GM15510 (cell line): ENCODE measurements at regions not wholly inside any gene's neighbourhood (a gene's known extent, or its start where the extent isn't known, plus 50 kb on each side); places are given as distances from the start of the nearest gene placed in this dataset.

ENCODE experiments used
- POLR2A ChIP-seq: IDR thresholded peaks from 3 replicates; pipeline ENCODE4 v1.6.1; 2011; ENCODE audit warnings: borderline replicate concordance; ENCODE audit not compliant: insufficient read length; ENCODE audit errors: extremely low read depth

DNA sequence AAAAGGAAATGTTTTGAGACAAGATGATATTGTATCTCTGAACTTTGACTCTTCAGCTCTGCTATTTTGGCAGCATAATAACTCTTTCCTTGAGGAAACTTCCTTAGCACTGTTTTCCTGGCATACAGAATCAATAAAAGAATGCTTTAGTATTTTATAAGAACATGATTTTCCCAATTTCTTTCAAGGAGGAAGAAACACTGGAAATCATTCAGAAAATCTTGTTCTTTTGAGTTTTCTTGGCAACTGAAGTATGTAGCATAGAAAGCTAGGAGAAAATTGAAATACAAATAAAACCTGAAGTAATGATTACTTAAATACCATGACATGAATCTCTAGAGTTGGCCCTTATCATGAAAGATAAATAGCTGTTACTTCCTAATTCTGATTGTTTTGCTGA lies 461.4 kb upstream of the ZNF608 start:
- no peak for TF ChIP-seq POLR2A

- TF ChIP-seq POLR2A = no peak
Observed at GRCh38 chr5:125209650-125210049, 463.2 kb upstream of the ZNF608 start.

DNA sequence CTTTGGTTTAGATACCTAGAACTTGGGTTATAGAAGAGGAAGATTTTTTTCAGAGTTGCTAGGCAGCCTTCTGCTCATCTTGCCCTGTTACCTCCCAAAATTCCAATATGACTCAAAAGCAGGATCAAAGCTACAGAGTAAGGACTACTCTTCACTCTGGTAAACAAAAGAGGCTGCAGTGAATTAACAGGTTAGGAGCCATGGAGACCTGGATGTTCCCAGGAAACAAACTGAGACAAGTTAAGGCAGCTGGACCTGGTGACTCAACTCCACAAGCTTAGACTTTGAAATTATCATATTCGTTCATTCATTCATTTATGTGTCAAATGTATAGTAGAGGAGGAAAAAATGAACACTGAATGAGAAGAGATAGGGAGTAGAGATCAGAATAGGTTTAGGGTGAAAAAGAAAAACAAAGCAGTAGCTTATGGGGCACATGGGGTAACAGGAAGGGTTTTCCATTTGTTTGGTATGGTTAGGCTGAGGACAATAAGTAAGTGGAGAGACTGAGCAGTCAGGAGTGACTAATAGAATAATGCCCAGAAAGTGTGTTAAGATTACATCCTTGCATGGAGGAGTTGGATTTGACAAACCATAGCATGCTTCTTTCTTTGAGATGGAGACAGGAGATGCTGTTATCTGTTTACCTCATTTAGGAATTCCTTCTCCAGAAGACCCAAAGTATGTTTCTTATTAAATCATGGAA lies 464.0 kb upstream of the ZNF608 start:
- no peak for TF ChIP-seq POLR2A

GRCh38 chr5:125214080-125214479 lies 467.6 kb upstream of the ZNF608 start:
- no peak for TF ChIP-seq POLR2A

- no peak for TF ChIP-seq POLR2A
Observed at GRCh38 chr5:125215593-125215992, 469.2 kb upstream of the ZNF608 start.

DNA sequence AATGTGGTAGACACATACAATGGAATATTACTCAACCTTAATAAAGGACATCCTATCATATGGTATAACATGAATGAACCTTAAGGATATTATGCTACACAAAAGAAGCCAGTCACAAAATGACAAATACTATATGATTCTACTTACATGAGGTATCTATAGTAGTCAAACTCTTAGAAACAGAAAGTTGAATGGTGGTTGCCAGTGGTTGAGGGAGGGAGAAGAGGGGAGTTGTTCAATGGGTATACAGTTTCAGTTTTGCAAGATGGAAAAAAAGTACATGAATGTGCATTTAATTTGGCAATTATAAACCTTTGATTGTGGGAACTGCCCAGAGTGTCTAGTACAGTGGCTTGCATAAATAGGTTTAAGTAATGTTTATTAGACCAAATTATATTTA lies 473.3 kb upstream of the ZNF608 start:
- TF ChIP-seq POLR2A = no peak

GRCh38 chr5:125220284-125220683 lies 473.8 kb upstream of the ZNF608 start:
- TF ChIP-seq POLR2A = no peak

DNA sequence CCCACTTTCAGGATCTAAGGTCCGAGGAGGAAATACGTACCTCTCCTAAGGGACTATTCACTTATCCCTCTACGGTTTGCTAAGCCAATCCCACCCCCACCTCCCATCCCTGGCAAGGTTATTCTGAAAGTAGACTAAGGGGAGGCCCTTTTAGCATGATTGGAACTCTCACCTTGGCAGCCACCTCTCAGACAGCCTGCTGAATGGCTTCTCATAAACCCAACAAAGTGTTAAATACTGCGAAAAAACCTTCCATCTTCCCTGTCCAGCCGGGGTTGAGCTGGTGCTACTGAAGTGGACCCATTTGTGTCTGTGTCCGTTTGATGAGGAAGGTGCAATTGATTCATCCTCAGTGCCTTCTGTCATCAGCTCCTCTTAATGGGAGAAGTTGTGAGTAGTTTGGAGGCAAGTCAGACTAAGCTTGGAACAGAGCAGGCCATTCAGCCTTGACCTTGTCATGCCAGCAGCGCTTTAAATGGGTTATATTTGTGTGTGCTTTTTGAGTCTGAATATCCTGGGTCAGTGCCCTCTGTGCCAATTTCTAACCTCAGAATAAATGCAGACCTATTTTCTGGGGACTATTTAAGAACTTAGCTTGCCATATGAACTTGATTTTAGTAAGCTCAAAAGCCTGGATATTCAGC lies 476.3 kb upstream of the ZNF608 start:
- TF ChIP-seq POLR2A = no peak

DNA sequence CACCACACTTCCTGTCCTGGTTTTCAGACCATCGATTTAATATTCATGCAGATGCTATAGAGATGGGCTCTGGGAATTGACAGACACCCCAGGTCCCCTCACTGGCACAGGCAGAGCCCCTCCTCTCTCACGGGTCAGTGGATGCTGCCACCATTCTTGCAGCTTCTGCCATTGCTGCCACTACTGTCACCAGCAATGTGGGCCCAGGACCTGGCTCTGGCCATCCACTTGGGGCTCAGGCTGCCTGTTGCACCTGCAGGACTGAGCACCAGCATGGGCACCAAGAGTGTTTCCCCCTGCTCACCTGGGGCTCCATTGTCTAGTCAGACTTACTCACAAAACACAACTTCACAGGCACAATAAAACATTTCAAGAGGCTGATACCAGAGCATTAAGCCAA lies 479.0 kb upstream of the ZNF608 start:
- TF ChIP-seq POLR2A = no peak

DNA sequence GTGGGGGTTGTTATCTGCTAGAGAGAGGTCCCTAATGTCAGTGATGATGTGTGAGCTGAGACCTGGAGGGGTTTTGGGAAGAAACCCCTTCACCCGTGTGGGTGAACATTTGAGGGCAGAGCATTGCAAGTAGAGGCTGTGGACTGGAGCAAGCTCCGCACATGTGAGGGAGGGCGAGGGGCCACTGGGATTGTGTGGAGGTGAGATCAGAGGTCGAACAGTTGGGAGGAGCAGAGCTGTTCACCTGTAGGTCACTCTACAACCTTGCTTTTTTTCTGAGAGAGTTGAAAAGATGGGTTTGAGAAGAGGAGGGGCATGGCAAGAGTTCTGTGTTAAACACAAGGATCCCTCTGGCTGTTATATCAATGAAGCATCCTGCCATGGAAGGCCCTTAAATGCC lies 480.4 kb upstream of the ZNF608 start:
- no peak for TF ChIP-seq POLR2A

GRCh38 chr5:125227333-125228095 lies 481.1 kb upstream of the ZNF608 start:
- TF ChIP-seq POLR2A = no peak

DNA sequence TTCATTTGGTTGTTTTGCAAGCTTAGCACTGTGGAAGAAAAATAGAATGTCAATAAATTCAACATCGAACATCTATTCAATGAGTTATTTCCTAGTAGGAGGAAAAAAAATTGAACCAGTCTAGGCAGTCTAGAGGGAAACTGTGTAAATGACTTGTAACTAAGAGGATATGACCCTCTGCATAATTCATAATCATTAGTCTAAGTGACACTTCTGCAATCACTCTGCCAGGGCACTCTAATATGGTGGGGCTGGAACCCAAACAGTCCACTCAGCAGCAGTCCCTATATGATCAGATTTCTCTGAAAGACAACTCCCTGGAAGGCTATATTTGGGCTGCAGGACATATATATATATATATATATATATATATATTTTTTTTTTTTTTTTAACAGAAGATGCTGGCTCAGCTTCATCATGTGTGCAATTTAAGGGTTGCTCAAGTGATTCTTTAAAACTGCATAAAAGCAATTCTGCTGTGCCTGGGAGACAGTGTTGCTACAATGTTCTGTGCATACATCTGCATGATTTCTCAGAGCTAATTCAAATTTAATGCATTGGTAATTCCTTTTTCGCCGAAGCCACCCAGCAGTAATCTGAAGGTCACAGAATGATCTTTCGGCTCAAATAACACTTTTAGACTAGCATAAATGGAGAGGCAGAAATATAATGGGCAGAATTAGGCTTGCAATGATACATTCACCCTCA lies 482.1 kb upstream of the ZNF608 start:
- no peak for TF ChIP-seq POLR2A

GRCh38 chr5:125229556-125229955 lies 483.1 kb upstream of the ZNF608 start:
- no peak for TF ChIP-seq POLR2A

- TF ChIP-seq POLR2A = no peak
Observed at GRCh38 chr5:125232779-125233230, 486.4 kb upstream of the ZNF608 start.

- TF ChIP-seq POLR2A = no peak
Observed at GRCh38 chr5:125233944-125234343, 487.5 kb upstream of the ZNF608 start.

DNA sequence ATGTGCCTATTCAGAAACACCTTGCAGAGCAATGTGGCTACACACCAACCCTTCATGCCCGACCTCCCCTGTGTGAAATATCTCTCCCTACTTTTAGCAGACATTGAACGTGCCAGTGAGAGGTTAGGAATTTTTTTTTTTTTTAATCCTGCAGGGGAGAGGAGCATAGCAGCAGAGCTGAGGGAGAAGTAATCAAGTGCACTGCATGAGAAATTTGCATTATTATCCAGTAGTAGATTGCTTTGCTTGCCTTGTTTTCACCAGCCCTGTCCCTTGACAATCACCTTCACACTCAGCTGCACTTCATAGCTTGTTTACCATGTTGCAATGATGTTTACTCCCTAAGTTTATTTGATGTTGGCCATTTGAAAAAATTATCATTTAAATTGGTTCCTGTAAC lies 489.6 kb upstream of the ZNF608 start:
- no peak for TF ChIP-seq POLR2A

GRCh38 chr5:125236981-125237380 lies 490.5 kb upstream of the ZNF608 start:
- no peak for TF ChIP-seq POLR2A
